ENCODE measurements at regions not wholly inside any gene's neighbourhood (a gene's known extent, or its start where the extent isn't known, plus 50 kb on each side); places are given as distances from the start of the nearest gene placed in this dataset.

- no peaks in the 10 kb centered on the region for H4K20me1 ChIP-seq (ENCODE audit: low read depth, low read length)
- H3F3A ChIP-seq (ENCODE audit: insufficient read depth), result peaks cover 3% of the 10 kb centered on the region; the same call in 1 of the 2 replicates
- H2AFZ ChIP-seq (ENCODE audit: low read depth, low read length, severe bottlenecking), result no peak overlapping the region
- H3K9me2 ChIP-seq (replicated peaks; ENCODE audit: insufficient read depth, low read length), result no peaks in the 10 kb centered on the region
- H3K9ac ChIP-seq (ENCODE audit: low read length), result no peak overlapping the region
- TF ChIP-seq EZH2phosphoT487 (conservative IDR thresholded peaks at IDR 0.05; ENCODE audit: low read length), result no peak
- TF ChIP-seq CTCF (IDR thresholded peaks at IDR 0.05; ENCODE audit: insufficient read depth, low read length, poor library complexity, severe bottlenecking), result no peak
- H3K27me3 ChIP-seq (ENCODE audit: low read length), result no peaks in the 10 kb centered on the region
- H3K9me3 ChIP-seq (ENCODE audit: insufficient read depth, low read length), result no peaks in the 10 kb centered on the region
- no peak overlapping the region for H3K4me2 ChIP-seq (ENCODE audit: low read depth, low read length, poor library complexity, severe bottlenecking)
- H3K27ac ChIP-seq (ENCODE audit: low read depth, low read length), result no peak overlapping the region
- H3K36me3 ChIP-seq (ENCODE audit: low read length), result no peaks in the 10 kb centered on the region
- H3K4me3 ChIP-seq (ENCODE audit: insufficient read depth, low read length, poor library complexity, severe bottlenecking), result no peak overlapping the region
- H3K79me2 ChIP-seq (ENCODE audit: insufficient read depth, low read length), result no peaks in the 10 kb centered on the region
Measured at GRCh38 chr4:56752985-56753384, 68.5 kb downstream of the SPINK2 start.

- H3K36me3 ChIP-seq (ENCODE audit: low read length), result no peaks in the 10 kb centered on the region
- H3K4me2 ChIP-seq (ENCODE audit: low read depth, low read length, poor library complexity, severe bottlenecking), result no peak overlapping the region
- no peaks in the 10 kb centered on the region for H4K20me1 ChIP-seq (ENCODE audit: low read depth, low read length)
- no peak overlapping the region for H3K9ac ChIP-seq (ENCODE audit: low read length)
- H3K9me2 ChIP-seq (replicated peaks; ENCODE audit: insufficient read depth, low read length), result no peaks in the 10 kb centered on the region
- H3F3A ChIP-seq (ENCODE audit: insufficient read depth), result no peaks in the 10 kb centered on the region; the same call in 1 of the 2 replicates
- H2AFZ ChIP-seq (ENCODE audit: low read depth, low read length, severe bottlenecking), result no peak overlapping the region
- H3K9me3 ChIP-seq (ENCODE audit: insufficient read depth, low read length), result no peaks in the 10 kb centered on the region
- H3K79me2 ChIP-seq (ENCODE audit: insufficient read depth, low read length), result no peaks in the 10 kb centered on the region
- no peak for TF ChIP-seq CTCF (IDR thresholded peaks at IDR 0.05; ENCODE audit: insufficient read depth, low read length, poor library complexity, severe bottlenecking)
- no peak for TF ChIP-seq EZH2phosphoT487 (conservative IDR thresholded peaks at IDR 0.05; ENCODE audit: low read length)
- no peaks in the 10 kb centered on the region for H3K27me3 ChIP-seq (ENCODE audit: low read length)
- no peak overlapping the region for H3K27ac ChIP-seq (ENCODE audit: low read depth, low read length)
- H3K4me3 ChIP-seq (ENCODE audit: insufficient read depth, low read length, poor library complexity, severe bottlenecking), result no peak overlapping the region
Measured at GRCh38 chr4:56750231-56750630, 69.1 kb upstream of the HOPX start.

- H3K79me2 ChIP-seq (ENCODE audit: insufficient read depth, low read length), result no peaks in the 10 kb centered on the region
- H3K9ac ChIP-seq (ENCODE audit: low read length), result no peak overlapping the region
- H3K4me2 ChIP-seq (ENCODE audit: low read depth, low read length, poor library complexity, severe bottlenecking), result no peak overlapping the region
- no peaks in the 10 kb centered on the region for H3K9me2 ChIP-seq (replicated peaks; ENCODE audit: insufficient read depth, low read length)
- TF ChIP-seq CTCF (IDR thresholded peaks at IDR 0.05; ENCODE audit: insufficient read depth, low read length, poor library complexity, severe bottlenecking) (no peak), EZH2phosphoT487 (conservative IDR thresholded peaks at IDR 0.05; ENCODE audit: low read length) (no peak)
- H3K27me3 ChIP-seq (ENCODE audit: low read length), result no peaks in the 10 kb centered on the region
- no peak overlapping the region for H3K27ac ChIP-seq (ENCODE audit: low read depth, low read length)
- no peaks in the 10 kb centered on the region for H3K36me3 ChIP-seq (ENCODE audit: low read length)
- H3F3A ChIP-seq (ENCODE audit: insufficient read depth), result no peaks in the 10 kb centered on the region; the same call in 1 of the 2 replicates
- no peak overlapping the region for H2AFZ ChIP-seq (ENCODE audit: low read depth, low read length, severe bottlenecking)
- no peak overlapping the region for H3K4me3 ChIP-seq (ENCODE audit: insufficient read depth, low read length, poor library complexity, severe bottlenecking)
- H3K9me3 ChIP-seq (ENCODE audit: insufficient read depth, low read length), result no peaks in the 10 kb centered on the region
- H4K20me1 ChIP-seq (ENCODE audit: low read depth, low read length), result no peaks in the 10 kb centered on the region
Measured at GRCh38 chr4:56748271-56748670, 67.2 kb upstream of the HOPX start.

Measured in SU-DHL-6 (cell line).